GM23338 (cell line): ENCODE measurements at regions not wholly inside any gene's neighbourhood (a gene's known extent, or its start where the extent isn't known, plus 50 kb on each side); places are given as distances from the start of the nearest gene placed in this dataset.

Experiments
- ATAC-seq: fragments of 200-7000 bp; cut with Tn5 transposase; 3 replicates; pipeline ENCODE4 v1.9.1; 2020
- DNase-seq: peaks from one replicate; pipeline ENCODE4 v3.0.0-alpha.2; 2015; ENCODE audit warnings: low spot score
- H2AFZ ChIP-seq: fragments of 200-600 bp; sonication (generic); 2 replicates; pipeline ENCODE4 v1.8.0; 2016; ENCODE audit warnings: antibody characterized with exemption, mild to moderate bottlenecking, moderate library complexity
- H3F3A ChIP-seq: fragments of 200-600 bp; sonication (generic); replicated peaks from 2 replicates; pipeline ENCODE4 v1.8.0; 2017; ENCODE audit warnings: antibody characterized with exemption, mixed run types, low read depth
- H3K27ac ChIP-seq: fragments of 200-600 bp; sonication (generic); 2 replicates; pipeline ENCODE4 v1.6.1; 2016; ENCODE audit warnings: low read depth
- H3K27me3 ChIP-seq: fragments of 200-600 bp; sonication (generic); 2 replicates; pipeline ENCODE4 v1.8.0; 2016; ENCODE audit warnings: mild to moderate bottlenecking, mixed run types, moderate library complexity; ENCODE audit not compliant: insufficient read depth
- H3K36me3 ChIP-seq: fragments of 200-600 bp; sonication (generic); 2 replicates; pipeline ENCODE4 v1.8.0; 2016; ENCODE audit warnings: mild to moderate bottlenecking; ENCODE audit not compliant: insufficient read depth
- H3K4me1 ChIP-seq: fragments of 200-600 bp; sonication (generic); 2 replicates; pipeline ENCODE4 v1.8.0; 2016; ENCODE audit warnings: mild to moderate bottlenecking, moderate library complexity; ENCODE audit not compliant: insufficient read depth
- H3K4me2 ChIP-seq: fragments of 200-600 bp; sonication (generic); 2 replicates; pipeline ENCODE4 v1.7.1; 2017; ENCODE audit warnings: mixed run types
- H3K4me3 ChIP-seq: fragments of 200-600 bp; sonication (generic); 2 replicates; pipeline ENCODE4 v1.6.1; 2016; ENCODE audit warnings: mixed run types
- H3K79me2 ChIP-seq: fragments of 200-600 bp; sonication (generic); replicated peaks from 2 replicates; pipeline ENCODE4 v1.8.0; 2017; ENCODE audit warnings: mild to moderate bottlenecking; ENCODE audit not compliant: insufficient read depth
- H3K9me2 ChIP-seq: fragments of 200-600 bp; sonication (generic); 2 replicates; pipeline ENCODE4 v1.8.0; 2017; ENCODE audit not compliant: insufficient read depth
- H4K20me1 ChIP-seq: fragments of 200-600 bp; sonication (generic); replicated peaks from 2 replicates; pipeline ENCODE4 v1.8.0; 2017; ENCODE audit warnings: mild to moderate bottlenecking; ENCODE audit not compliant: insufficient read depth
- H3K27ac Mint-ChIP-seq: 2 replicates; pipeline ENCODE4 v1.8.0; 2020; ENCODE audit warnings: inconsistent platforms, mild to moderate bottlenecking, moderate library complexity, mixed read lengths
- H3K27me3 Mint-ChIP-seq: 3 replicates; pipeline ENCODE4 v1.8.0; 2022; ENCODE audit warnings: low read depth, mild to moderate bottlenecking, moderate library complexity, mixed read lengths, inconsistent platforms; ENCODE audit not compliant: insufficient read depth, poor library complexity
- H3K36me3 Mint-ChIP-seq: 3 replicates; pipeline ENCODE4 v1.8.0; 2021; ENCODE audit warnings: low read depth, mild to moderate bottlenecking, inconsistent platforms, moderate library complexity, mixed read lengths
- H3K4me1 Mint-ChIP-seq: 3 replicates; pipeline ENCODE4 v1.8.0; 2020; ENCODE audit warnings: mild to moderate bottlenecking, inconsistent platforms, mixed read lengths
- H3K4me3 Mint-ChIP-seq: 3 replicates; pipeline ENCODE4 v1.8.0; 2021; ENCODE audit warnings: moderate library complexity, mild to moderate bottlenecking, inconsistent platforms, mixed read lengths
- H3K9me3 Mint-ChIP-seq: 3 replicates; pipeline ENCODE4 v1.8.0; 2020; ENCODE audit warnings: moderate library complexity, mild to moderate bottlenecking, inconsistent platforms, mixed read lengths
- CREB1 ChIP-seq: fragments of 250-450 bp; sonication (Bioruptor Pico); IDR thresholded peaks from 2 replicates; pipeline ENCODE4 v1.5.0; 2020; ENCODE audit warnings: low read depth, mild to moderate bottlenecking, moderate library complexity
- CTCF ChIP-seq, 2 experiments: fragments of 200-600 bp in 1 of 2; sonication (generic) in 1 of 2; conservative IDR thresholded peaks; 2 replicates each; pipeline versions ENCODE4 v1.5.1 to v1.6.1; 2016 to 2017; ENCODE audit warnings: antibody characterized with exemption in 2 of 2, low read depth in 2 of 2, mild to moderate bottlenecking in 2 of 2, moderate library complexity in 1 of 2
- ETS1 ChIP-seq: IDR thresholded peaks from 2 replicates; pipeline ENCODE4 v1.6.1; 2016; ENCODE audit warnings: antibody characterized with exemption
- EZH2 ChIP-seq: fragments of 200-600 bp; sonication (generic); IDR thresholded peaks from one replicate; pipeline ENCODE4 v1.8.0; 2017; ENCODE audit warnings: antibody characterized with exemption, mild to moderate bottlenecking, low read depth; ENCODE audit not compliant: unreplicated experiment
- JUNB ChIP-seq: IDR thresholded peaks from one replicate; pipeline ENCODE4 v1.6.1; 2016; ENCODE audit warnings: antibody characterized with exemption; ENCODE audit not compliant: unreplicated experiment
- NANOG ChIP-seq: IDR thresholded peaks from 2 replicates; pipeline ENCODE4 v1.6.1; 2016; ENCODE audit warnings: antibody characterized with exemption, borderline replicate concordance
- POLR2AphosphoS5 ChIP-seq: IDR thresholded peaks from 2 replicates; pipeline ENCODE4 v1.6.1; 2016; ENCODE audit warnings: antibody characterized with exemption, low read depth
- STAT1 ChIP-seq: IDR thresholded peaks from one replicate; pipeline ENCODE4 v1.6.1; 2016; ENCODE audit warnings: antibody characterized with exemption; ENCODE audit not compliant: unreplicated experiment
- ZNF114 ChIP-seq: fragments of 250-450 bp; sonication (Bioruptor Pico); IDR thresholded peaks from 2 replicates; pipeline ENCODE4 v1.5.0; 2020; ENCODE audit warnings: mild to moderate bottlenecking, moderate library complexity
- ZNF331 ChIP-seq: fragments of 250-450 bp; sonication (Bioruptor Pico); IDR thresholded peaks from 2 replicates; pipeline ENCODE4 v1.5.0; 2020; ENCODE audit warnings: low read depth, mild to moderate bottlenecking, moderate library complexity
- ZNF462 ChIP-seq: fragments of 250-450 bp; sonication (Bioruptor Pico); IDR thresholded peaks from 2 replicates; pipeline ENCODE4 v1.5.0; 2020; ENCODE audit warnings: mild to moderate bottlenecking, moderate library complexity

GRCh38 chr5:176738637-176739250 lies 71.6 kb upstream of the UNC5A start:
- no peaks in the 10 kb centered on the region; the same call in 2 of the 3 replicates for H3K9me3 Mint-ChIP-seq
- no peak overlapping the region; the same call in 2 of the 3 replicates for H3K4me3 Mint-ChIP-seq

More at GRCh38 chr5:176738637-176739250, 71.6 kb upstream of the UNC5A start:
- no peaks in the 10 kb centered on the region; the same call in 1 of the 2 replicates for H3K36me3 ChIP-seq
- H4K20me1 ChIP-seq, result no peaks in the 10 kb centered on the region
- H2AFZ ChIP-seq, result 0 out of 2 replicates have a peak overlapping the region, but pooled peaks have one; percentile 18
- H3K4me3 ChIP-seq, result no peak overlapping the region
- H3F3A ChIP-seq, result peaks cover 5% of the 10 kb centered on the region; the same call in 1 of the 2 replicates
- H3K4me1 ChIP-seq, result peaks cover 33% of the 10 kb centered on the region
- H3K9me2 ChIP-seq, result no peaks in the 10 kb centered on the region
- no peak overlapping the region for H3K27ac ChIP-seq
- no peak for DNase-seq
- TF ChIP-seq ZNF114 (CRISPR knock-in tag) (no peak), CREB1 (no peak), STAT1 (no peak), ZNF462 (CRISPR knock-in tag) (no peak), POLR2AphosphoS5 (no peak), CTCF (conservative IDR thresholded peaks at IDR 0.05; ENCODE audit: low read depth in 2 of 2) (no peak), ETS1 (no peak), ZNF331 (CRISPR knock-in tag) (no peak), JUNB (no peak), EZH2 (no peak), NANOG (no peak)
- Mint-ChIP-seq H3K27me3 (peaks cover 44% of the 10 kb centered on the region), H3K27ac (no peak overlapping the region), H3K36me3 (no peaks in the 10 kb centered on the region; the same call in 2 of the 3 replicates), H3K4me1 (peaks cover 51% of the 10 kb centered on the region)
- no peaks in the 10 kb centered on the region for H3K79me2 ChIP-seq
- peaks cover 24% of the 10 kb centered on the region for H3K27me3 ChIP-seq
- no peak for ATAC-seq
- H3K4me2 ChIP-seq, result 0 out of 2 replicates have a peak overlapping the region, but pooled peaks have one; percentile 50
